HL-60 (cell line): ENCODE measurements at regions not wholly inside any gene's neighbourhood (a gene's known extent, or its start where the extent isn't known, plus 50 kb on each side); places are given as distances from the start of the nearest gene placed in this dataset.
"Not testable (repeated sequence)": the region's sequence is repeated elsewhere in the genome, so short reads cannot be mapped to it uniquely, and the experiment has no call there.

Experiments
- DNase-seq, 2 experiments: peaks; one replicate each; pipeline ENCODE4 v3.0.0-alpha.2; 2010 to 2020; ENCODE audit warnings: low read depth in 1 of 2, low spot score in 1 of 2
- H3K27ac ChIP-seq: fragments of 250-450 bp; sonication (Bioruptor Pico); replicated peaks from 2 replicates; pipeline ENCODE4 v1.5.1; 2020; ENCODE audit warnings: mild to moderate bottlenecking, moderate library complexity
- H3K27me3 ChIP-seq: fragments of 250-450 bp; sonication (Bioruptor Pico); 2 replicates; pipeline ENCODE4 v1.5.1; 2021; ENCODE audit warnings: mild to moderate bottlenecking, moderate library complexity; ENCODE audit not compliant: insufficient read depth, poor library complexity, severe bottlenecking
- H3K4me3 ChIP-seq: replicated peaks from 2 replicates; pipeline ENCODE4 v1.5.1; 2011; ENCODE audit warnings: mild to moderate bottlenecking, control low read depth, low read length; ENCODE audit not compliant: insufficient read depth
- CTCF ChIP-seq: IDR thresholded peaks from one replicate; pipeline ENCODE4 v1.5.1; 2011; ENCODE audit warnings: low read length, control low read depth, inconsistent platforms; ENCODE audit not compliant: insufficient read depth
- GABPA ChIP-seq: IDR thresholded peaks from 2 replicates; pipeline ENCODE4 v1.6.1; 2012; ENCODE audit warnings: low read depth
- POLR2AphosphoS5 ChIP-seq: IDR thresholded peaks from 2 replicates; pipeline ENCODE4 v1.6.1; 2012; ENCODE audit warnings: low read depth
- REST ChIP-seq: IDR thresholded peaks from 2 replicates; pipeline ENCODE4 v1.6.1; 2012; ENCODE audit warnings: low read depth; ENCODE audit not compliant: insufficient replicate concordance
- SPI1 ChIP-seq: IDR thresholded peaks from 2 replicates; pipeline ENCODE4 v1.6.1; 2012; ENCODE audit warnings: low read depth, mild to moderate bottlenecking, borderline replicate concordance

- peak in 1 of 2 experiments; percentile 22 for DNase-seq
- TF ChIP-seq POLR2AphosphoS5 (no peak), SPI1 (peak; percentile 54; the same call in 1 of the 2 replicates)
- Histone ChIP-seq H3K27me3 (no peaks in the 10 kb centered on the region), H3K4me3 (no peak overlapping the region), H3K27ac (peak overlapping the region; percentile 3; the same call in 1 of the 2 replicates)
These were observed 61.6 kb upstream of the WDR11 start for GRCh38 chr10:120789303-120790203.

GRCh38 chr10:120791316-120791715, 59.8 kb upstream of the WDR11 start:
- Histone ChIP-seq H3K4me3 (no peak overlapping the region), H3K27ac (no peak overlapping the region), H3K27me3 (no peaks in the 10 kb centered on the region)
- no peak for DNase-seq
- TF ChIP-seq CTCF (no peak), GABPA (no peak), SPI1 (no peak), REST (no peak), POLR2AphosphoS5 (no peak)

- Histone ChIP-seq H3K4me3 (no peak overlapping the region), H3K27ac (no peak overlapping the region), H3K27me3 (no peaks in the 10 kb centered on the region)
- no peak for DNase-seq
- TF ChIP-seq CTCF (no peak), REST (no peak), POLR2AphosphoS5 (no peak), SPI1 (no peak), GABPA (no peak)
These were observed 58.1 kb upstream of the WDR11 start for GRCh38 chr10:120793088-120793487.

GRCh38 chr10:120794390-120794789, 56.8 kb upstream of the WDR11 start:
- DNase-seq = no peak
- H3K27ac ChIP-seq = no peak overlapping the region
- TF ChIP-seq SPI1 (no peak), CTCF (no peak), POLR2AphosphoS5 (no peak), GABPA (no peak), REST (no peak)
- no peak overlapping the region for H3K4me3 ChIP-seq
- H3K27me3 ChIP-seq = no peaks in the 10 kb centered on the region

GRCh38 chr10:120798276-120798675, 52.9 kb upstream of the WDR11 start:
- not testable (repeated sequence) for H3K27ac ChIP-seq, H3K27me3 ChIP-seq, DNase-seq, H3K4me3 ChIP-seq
